Stimulated activated naive CD8-positive, alpha-beta T cell treated with anti-CD3 and anti-CD28 coated beads, Interleukin-15, Interleukin-2, amounts not matched to agents 100 U/mL and 50 U/mL, for 24 hours (primary cell): ENCODE measurements at regions not wholly inside any gene's neighbourhood (a gene's known extent, or its start where the extent isn't known, plus 50 kb on each side); places are given as distances from the start of the nearest gene placed in this dataset.

ENCODE experiments used
- ATAC-seq: fragments of 150-1000 bp; cut with Tn5 transposase; one replicate; pipeline ENCODE4 v1.10.0; 2021
- DNase-seq: peaks from one replicate; pipeline ENCODE4 v3.0.0; 2021

DNA sequence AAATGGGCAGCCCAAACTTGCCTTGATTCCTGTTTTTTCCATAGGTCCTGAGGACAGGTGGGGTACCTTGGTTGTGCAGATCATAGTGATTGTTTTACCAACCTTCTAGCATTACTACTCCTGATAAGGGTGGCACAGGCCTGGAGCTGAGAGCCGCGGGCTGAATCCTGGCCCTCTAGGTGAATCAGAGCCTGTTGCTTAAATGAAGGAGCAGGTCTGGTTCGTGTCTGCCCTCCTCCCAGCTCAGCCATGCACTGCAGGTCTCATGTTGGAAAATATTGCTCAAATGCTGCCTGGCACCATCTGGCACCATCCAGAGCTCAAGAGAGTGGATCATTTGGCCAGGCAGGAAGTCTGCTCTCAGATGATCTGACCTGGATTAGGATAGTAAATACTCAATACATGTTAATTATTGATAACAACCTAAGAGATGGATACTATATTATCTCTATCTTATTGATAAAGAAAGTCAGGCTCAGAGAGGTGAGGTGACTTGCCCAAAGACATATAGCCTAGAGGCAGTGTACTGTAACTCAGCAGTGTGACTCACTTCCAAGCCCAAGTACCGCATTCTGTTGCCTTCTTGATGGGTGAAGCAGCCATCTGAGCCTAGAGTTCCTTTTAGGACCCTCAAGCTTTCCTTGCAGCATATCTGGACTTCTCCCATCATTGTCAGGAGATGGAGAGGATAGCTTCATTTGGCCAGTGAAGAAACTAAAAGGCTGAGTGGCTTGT is 104.3 kb upstream of the PITX1 start:
- ATAC-seq (no peak), DNase-seq (no peak)

DNA sequence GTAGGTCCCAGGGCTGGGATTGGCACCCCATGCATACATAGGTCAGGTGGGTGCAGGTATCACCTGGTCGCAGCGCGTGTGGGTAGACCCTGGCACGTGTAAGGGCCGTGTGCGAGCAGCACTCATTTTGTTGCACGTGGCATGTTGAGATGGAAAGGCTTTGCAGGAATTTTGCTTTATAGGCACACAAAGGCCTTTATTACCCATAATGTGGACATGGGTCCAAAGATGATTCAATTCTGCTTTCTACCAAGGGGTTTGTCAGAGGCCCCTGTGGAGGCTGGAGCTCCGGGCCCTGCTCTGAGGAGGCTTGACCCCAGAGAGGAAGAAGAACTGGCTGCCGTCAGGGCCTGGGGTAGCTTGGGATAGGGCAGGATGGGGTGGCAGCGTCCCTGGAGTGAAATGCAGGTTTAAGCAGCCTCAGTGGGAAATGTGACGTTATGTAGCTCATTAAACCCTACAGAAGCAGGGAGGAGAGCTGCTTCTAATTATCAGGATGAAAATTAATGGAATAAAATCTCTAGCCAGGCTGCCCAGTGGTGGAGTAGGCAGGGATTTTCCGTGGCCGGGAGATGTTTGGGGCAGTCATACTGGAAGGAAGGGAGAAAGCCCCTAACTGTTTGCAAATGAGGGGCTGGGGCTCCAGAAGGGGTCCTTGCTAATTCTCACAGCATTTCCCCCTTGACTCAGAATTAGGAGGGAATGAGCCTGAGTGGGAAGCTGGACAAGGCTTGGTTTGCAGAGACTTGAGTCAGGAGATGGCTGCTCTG is 103.3 kb upstream of the PITX1 start:
- ATAC-seq (no peak), DNase-seq (no peak)

DNA sequence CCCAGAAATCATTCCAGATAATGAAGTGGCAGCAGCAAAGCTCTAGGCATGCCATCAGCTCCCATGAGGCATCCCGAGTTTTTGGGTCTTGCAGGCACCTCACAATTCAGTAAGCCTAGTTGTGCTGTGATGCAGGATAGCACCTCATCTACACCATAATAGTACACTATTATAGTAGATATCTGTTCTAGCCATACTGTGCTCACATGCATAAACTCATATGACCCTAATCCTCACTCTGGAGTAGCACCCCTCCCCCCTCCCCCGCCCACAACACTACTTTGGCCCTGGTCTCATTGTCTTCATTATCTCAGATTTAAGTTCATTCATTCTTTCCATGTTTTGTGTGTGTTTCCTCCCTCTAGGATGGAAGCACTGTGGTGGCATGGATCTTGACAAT is 102.5 kb upstream of the PITX1 start:
- ATAC-seq = no peak
- DNase-seq = no peak

DNA sequence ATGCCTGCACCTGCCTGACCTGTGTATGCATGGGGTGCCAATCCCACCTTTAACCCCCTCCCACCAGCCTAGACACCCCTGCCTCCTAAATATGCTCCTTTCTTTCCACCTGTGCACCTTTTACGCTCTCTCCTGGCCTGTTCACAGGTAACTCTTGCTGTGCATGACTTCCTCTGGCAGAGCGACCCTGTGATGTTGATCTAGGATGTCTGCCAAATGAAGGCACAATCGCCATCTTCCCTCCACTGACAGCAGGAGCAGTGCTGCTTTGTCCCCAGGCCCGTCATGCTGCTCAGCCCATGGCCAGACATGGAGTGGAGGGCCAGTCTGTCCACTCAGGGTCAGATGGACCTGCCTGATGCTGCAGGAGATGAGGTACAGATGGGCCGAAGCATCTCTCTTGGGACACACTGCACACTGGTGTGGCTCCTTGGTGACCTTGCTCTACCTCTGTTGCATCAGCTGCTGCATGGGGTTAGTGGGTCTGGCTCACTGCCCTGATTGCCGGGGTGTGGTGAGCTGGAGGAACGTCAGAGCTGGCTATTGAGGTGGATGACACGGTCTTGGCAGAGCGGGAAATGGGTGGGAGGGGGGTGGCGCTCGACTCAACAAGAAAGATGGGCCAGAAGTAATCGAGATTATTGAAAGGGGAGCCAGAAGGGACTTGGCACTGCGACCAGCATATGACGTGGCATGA is 101.7 kb upstream of the PITX1 start:
- DNase-seq (no peak), ATAC-seq (no peak)

DNA sequence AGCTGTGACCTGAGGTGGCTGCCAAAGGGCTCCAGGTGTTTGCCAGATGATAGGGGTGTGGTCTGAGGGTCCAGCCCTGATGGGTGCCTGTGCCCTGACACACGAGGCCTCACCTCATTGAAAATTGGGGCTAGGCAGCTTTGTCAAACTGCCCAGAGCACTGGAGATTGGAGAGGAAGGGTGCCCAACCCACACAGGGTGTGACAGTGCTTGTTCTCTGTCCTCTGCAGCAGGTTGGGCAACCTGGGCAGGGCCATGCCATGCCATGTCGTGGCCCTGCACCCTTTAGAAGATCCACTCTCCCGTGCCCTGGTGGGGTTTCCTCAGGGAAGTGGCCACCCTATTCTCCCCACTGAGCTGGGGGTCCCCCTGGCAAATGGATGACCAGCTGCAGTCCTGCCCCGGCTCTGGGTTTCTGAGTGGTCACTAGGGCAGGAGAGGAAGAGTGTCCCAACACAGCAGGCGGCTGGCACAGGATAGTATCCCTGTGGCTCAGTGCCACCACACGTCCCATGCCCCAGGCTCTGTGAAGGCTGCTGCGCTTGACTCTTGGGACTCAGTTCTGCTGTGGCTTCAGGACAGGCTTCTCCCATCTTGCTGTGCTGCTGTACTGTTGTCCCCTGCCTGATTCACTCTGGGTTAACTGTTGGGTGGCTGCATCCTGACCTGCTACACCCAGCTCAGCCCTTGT is 100.8 kb upstream of the PITX1 start:
- no peak for ATAC-seq
- DNase-seq = no peak

DNA sequence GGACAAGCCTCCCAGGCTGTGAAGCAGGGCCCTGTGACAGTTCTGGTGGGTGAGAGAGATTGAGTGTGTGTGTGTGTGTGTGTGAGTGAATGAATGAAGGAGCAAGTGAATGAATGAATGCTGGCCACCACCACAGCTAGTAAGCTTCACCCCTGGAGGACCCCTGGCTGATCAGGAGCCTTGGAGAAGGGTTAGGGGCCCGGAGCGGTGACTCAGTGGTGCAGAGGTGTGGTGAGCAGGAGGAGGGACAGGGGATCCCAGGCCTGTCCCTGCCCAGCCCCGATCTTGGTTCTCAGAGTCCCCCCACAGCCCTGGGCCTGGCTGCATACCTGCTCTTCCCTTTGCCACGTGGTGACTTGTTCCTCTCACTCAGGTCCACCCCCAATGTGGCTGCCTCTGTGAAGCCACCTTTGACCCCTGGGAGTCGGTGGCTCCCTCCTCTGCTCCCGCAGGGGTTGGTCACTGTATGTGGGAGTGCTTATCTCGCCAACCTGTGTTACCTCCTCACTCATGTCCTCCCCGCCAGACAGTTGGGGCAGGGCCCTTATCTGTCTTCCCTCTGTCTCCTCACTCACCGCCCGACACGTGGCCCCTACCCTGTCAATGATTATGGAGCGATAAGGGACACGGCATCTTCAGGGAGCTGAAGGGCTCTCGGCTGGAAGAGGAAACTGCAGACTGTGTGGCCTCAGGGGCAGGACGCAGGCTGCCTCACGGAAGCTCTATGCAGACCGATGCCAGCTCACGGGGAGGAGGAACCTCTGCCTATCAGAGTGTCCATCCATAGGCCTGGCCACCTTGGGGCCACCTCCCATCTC is 99.9 kb upstream of the PITX1 start:
- no peak for ATAC-seq
- no peak for DNase-seq

DNA sequence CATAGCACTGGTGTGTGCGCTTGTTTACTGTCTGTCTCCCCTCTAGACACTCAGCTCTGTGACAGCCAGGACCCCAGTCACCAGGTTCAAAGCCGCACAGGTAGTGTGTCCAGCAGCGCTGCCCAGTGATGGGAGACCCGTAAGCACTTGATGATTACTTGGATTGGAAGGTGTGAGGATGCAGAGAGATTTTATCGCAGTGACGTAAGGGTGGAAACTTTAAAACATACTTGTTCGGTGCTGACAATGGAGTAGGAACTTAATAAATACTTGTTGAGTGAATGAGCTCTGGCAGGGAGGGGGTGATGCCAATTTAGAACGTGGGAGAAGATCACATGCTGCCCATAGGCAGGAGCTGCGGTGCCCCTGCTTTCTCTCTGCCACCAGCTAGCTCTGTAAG is 99.2 kb upstream of the PITX1 start:
- DNase-seq (no peak), ATAC-seq (no peak)

DNA sequence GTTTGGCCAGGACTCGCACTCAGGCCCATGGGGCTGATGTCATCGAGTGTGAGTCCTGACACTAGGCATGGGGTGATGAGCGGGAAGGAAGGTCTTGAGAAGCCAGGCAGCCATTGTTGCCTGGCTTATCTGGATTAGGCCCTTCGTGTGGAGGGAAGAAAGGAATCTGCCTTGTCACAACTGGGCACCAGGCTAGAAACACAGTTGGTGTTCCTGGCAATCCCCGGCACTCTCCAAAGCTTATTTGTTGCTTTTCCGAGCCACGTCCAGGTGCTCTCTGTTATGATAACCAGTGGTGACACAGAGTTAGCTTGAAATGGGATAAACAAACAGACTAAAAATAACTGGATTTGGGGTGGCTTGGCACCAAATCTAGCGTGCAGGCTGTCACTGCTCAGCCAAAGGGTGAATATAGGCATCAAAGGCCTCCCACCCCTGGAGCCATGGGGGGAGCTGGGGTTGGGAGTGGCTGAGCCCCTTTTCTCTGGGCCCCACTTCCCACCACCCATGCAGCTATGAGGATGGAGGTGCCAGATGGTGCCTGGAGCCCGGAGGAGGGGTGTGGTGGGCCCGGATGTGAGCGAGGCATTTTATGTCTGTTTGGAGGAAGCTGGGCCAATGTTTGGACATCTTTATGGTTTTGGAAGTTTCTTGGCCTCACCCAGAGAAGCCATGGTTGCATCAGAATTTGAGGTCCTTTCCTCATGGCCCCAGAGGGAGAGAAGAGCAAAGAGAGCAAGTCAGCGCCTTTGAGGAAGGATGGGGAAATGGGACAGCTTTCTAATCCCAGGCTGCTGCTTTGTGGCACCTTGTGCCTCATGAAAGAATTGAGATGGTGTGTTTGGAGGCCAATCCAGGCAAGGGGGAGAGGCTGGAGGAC is 98.0 kb upstream of the PITX1 start:
- DNase-seq (no peak), ATAC-seq (no peak)

DNA sequence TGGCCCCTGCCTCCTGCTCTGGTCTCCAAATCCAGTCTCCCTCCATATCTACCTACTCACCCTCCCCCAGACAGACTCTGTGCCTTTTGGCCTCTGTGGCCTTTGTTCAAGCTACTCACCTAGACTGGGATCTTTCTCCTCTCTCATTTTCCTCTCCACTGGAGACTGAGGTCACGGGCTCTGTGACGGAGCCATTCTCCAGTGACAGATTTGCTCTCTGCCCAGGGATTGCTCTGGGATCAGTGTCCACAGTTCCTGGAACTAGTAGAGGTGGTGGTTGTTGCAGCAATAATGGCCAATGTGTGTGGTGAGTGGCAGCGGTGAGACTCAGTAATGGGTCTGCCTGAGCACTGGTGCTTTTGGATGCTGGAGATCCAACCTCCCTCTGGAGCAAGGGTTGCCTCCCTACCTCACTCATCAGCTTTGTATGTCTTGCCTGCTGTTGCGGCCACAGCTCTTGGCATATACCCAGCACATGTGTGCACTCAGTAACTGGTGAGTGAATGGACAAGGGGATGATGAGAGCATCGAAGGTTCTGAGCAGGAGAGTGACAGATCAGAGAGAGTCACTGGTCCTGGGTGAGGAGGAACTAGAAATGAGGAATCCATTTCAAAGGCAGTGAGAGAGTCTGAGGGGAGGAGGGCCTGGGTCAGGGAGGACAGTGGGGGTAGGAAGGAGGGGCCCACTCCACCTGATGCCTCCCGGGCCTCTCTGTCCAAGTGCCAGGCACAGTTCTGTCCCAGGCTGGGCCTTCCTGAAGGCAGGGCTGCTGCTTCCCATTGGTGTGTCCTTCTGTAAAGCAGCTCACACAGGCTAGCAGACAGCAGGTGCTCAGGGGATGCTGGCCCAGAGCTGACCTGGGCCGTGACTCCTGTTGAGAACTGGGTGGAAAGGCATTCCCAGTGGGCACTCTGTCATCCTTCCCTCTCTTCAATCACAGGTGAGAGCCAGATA is 96.5 kb upstream of the PITX1 start:
- no peak for DNase-seq
- no peak for ATAC-seq

DNA sequence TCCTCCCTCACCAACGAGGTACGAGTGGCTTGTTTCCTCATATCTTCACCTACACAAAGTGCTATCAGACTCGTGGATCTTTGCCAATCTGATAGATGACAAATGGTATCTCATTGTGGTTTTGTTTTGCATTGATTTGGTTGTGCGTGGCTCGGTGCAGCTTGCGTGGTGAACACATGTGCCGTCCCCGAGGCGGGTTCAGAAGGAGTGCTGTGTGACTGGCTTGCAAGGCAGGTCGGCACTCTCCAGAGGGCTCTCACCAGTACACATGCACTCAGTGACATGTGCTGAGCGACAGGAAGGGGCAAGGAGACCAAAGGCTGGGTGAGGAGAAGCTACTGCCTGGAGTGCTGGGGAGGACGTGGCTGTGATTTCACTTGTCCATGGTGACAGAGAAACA is 95.3 kb upstream of the PITX1 start:
- DNase-seq (no peak), ATAC-seq (no peak)

DNA sequence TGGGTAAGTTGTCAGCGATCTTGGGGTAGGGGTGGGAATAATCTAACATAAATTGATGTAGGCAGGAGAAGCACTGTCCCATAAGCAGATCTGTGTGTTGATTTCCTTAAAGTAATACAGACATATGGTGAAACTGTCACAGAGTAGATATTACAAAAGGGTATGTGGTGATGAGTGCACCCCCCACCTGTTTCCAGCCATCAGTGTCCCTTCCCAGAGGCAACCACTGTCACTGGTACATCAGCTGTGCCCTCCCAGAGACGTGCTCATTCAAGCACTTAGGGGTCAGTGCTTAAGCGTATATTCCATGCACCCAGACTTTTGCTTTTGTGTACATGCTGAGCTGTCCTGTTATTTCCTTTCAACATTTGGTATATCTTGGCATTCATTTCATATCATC is 94.3 kb upstream of the PITX1 start:
- DNase-seq = no peak
- no peak for ATAC-seq

DNA sequence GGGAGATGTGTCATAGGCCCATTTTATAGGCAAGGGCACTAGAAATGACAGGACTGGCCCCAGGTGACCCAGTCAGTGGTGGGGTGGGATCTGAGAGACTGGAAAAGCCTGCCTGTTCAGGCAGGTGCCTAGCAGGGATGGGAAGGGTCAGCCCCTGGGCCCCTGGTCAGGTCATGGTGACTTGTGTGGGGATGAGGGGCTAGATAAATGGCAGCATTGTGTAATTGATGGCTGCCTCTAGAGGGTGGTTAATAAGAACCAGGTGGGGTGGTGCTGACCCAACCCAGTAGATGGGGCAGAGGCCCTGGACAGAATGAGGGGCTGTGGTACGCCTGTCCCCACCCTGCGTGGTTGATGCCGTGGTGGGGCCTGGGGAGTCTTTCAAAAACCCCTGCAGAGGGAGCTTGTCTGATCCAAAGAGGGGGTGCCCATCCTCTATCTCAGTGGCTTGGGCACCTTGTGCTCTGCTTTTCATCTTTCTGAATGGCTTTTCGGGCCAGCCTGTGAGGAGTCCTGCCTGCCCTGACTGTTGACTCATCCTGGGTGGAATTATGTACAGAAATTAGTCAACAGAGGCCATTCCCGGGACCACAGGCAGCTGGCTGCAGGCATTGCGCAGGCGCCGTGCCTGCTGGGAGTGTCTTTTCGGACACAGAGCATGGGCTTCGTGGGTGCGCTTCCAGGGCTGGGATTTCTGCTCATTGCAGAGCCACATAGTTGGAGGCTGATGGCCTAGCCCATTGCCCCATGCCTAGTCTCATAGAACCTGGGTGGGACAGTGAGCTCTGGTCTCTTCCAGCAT is 93.6 kb upstream of the PITX1 start:
- DNase-seq (no peak), ATAC-seq (no peak)

DNA sequence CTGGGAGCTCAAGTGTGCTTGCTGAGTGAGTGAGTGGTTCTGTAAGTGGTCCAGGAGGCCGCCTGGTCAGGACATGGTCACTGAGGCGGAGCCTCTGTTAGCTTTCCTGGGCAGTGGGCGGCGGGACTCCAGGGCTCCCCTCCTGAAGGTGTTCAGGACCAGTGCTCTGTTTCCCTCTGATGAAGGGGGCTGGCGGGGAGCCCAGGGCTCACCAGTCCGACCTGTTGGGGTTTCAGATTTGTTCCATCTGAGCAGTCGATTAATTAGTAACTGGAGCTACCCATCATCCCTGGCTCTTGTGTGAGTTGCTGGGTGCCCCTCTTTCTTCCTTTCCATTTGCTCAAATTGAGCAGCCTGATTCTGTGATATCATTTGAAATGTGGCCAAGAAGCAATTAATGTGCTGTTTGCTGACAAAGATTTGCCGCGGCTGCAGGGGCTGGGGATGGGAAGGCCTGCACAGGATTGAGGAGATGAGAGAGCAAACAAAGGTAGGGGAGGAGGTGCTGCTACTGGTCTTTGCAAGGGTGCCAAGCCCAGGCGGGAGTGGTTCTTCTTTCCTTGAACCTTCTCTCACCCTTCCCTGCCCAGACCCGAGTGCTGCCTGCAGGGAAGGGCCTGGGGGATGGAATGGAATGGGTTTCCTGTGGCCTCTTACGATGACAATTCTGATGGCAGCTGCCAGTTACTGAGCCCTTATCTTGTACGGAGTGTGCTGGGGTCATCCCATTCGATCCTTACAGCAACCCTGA is 92.8 kb upstream of the PITX1 start:
- ATAC-seq = no peak
- no peak for DNase-seq

DNA sequence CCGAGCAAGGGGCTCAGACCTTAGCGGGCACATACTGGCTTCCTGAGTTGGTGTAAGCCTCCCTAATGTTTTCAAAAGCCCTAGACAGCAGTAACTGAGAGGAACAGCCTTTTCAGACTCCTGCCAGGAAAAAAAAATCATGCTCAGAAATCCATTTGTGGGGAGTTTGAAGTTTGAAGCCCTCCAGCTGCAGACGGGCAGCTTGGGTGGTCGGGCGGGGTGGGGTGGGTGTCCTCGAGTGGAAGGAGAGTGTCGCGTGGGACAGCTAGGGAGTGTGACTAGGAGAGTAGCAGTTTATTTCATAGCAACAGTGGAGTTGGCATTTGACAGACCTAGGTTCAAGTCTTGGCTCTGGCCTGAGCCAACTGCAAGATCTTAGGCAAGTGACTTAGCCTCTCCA is 90.7 kb upstream of the PITX1 start:
- ATAC-seq (no peak), DNase-seq (no peak)

DNA sequence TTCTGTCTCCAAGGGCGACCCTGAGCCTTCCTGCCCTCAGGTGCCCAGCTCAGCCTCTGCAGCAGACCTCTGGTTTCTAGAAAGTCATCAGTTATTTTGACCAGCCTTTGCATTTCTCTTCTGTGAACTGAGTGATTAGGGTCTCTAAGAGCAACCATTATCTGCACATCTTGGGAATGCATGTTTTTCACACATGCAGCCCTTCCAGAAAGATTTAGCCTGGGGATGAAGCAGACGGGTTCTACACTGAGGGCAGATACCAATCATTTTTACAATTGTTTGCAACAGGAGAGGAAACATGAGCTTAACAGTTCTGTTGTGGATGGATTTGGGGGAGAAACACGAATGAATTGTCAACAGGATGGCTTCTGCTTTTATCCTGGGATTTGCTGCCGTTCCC is 90.1 kb upstream of the PITX1 start:
- no peak for ATAC-seq
- DNase-seq = no peak

DNA sequence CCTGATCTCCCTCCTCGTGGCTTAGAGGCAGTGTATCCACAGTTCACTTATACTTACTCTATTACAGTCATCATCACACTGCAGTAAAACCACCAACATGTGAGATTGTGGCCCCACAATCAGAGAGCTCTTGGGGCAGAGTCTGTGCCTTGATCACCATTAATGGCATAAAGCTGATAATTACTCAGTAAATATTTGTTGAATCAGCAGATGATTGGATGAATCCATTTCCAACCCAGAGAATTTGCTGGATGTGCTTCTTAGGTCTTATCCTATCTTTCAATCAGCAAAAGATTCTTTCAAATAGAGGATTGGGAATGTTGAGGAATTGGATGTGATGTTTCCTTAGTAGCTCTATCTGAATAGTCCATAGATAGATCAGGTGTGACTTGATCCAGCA is 88.8 kb upstream of the PITX1 start:
- no peak for ATAC-seq
- no peak for DNase-seq

DNA sequence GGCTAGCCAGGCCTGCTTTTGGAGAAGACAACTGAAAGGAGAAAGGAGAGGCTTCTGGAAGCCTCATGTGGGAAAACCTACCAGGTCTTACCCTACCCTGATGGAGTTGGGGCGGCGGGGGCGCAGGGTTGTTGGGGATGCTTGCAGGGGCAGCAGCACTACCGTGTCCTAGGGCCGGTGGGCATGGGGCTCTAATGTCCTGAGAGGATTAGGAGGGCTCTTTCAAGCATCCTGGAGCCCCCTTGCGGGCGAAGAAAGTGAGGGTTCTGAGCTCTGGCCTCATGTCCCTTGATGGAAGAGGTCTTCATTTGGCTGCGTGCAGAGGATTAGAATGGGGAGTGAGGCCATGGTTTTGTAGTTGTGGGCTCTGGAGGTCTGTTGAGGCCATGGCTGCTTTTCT is 86.9 kb upstream of the PITX1 start:
- no peak for ATAC-seq

DNA sequence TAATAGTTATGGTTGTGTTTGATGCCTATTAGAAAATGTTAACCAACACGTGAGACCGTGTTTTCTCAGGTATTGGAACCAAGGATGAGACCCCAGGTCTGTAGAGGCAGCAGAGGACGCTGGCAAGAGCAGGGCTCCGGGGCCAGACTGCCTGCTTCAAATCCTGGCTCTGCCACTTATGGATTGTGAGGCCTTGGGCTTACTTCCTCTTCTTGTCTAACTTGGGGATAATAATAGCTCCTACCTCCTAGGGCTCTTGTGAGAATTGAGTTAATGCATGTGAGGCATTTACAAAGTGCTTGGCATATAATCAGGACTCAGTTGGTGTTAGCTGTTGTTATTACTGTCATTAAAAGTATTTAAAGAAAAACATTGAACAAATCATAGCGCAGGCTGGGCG is 85.5 kb upstream of the PITX1 start:
- ATAC-seq = no peak
- no peak for DNase-seq

More for the DNA sequence above, 86.9 kb upstream of the PITX1 start:
- DNase-seq = no peak
